ENCODE measurements at regions not wholly inside any gene's neighbourhood (a gene's known extent, or its start where the extent isn't known, plus 50 kb on each side); places are given as distances from the start of the nearest gene placed in this dataset.
"Not testable (repeated sequence)": the region's sequence is repeated elsewhere in the genome, so short reads cannot be mapped to it uniquely, and the experiment has no call there.

DNA sequence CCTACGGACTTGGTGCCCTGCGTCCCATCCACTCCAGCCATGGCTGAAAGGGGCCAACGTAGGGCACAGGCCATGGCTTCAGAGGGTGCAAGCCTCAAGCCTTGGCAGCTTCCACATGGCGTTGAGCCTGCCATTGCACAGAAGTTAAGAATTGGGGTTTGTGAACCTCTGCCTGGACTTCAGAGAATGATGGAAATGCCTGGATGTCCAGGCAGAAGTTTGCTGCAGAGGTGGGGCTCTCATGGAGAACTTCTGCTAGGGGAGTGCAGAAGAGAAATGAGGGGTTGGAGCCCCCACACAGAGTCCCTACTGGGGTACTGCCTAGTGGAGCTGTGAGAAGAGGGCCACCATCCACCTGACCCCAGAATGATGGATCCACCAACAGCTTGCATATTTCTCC is 462.9 kb upstream of the PCDH20 start:
- TF ChIP-seq, protein P1, sequence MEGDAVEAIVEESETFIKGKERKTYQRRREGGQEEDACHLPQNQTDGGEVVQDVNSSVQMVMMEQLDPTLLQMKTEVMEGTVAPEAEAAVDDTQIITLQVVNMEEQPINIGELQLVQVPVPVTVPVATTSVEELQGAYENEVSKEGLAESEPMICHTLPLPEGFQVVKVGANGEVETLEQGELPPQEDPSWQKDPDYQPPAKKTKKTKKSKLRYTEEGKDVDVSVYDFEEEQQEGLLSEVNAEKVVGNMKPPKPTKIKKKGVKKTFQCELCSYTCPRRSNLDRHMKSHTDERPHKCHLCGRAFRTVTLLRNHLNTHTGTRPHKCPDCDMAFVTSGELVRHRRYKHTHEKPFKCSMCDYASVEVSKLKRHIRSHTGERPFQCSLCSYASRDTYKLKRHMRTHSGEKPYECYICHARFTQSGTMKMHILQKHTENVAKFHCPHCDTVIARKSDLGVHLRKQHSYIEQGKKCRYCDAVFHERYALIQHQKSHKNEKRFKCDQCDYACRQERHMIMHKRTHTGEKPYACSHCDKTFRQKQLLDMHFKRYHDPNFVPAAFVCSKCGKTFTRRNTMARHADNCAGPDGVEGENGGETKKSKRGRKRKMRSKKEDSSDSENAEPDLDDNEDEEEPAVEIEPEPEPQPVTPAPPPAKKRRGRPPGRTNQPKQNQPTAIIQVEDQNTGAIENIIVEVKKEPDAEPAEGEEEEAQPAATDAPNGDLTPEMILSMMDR (IDR thresholded peaks at IDR 0.05) = not testable (repeated sequence)
- TF ChIP-seq POLR2A (IDR thresholded peaks at IDR 0.05) = not testable (repeated sequence)

Measured in gastroesophageal sphincter (tissue), 3 donors.